PC-3 (cell line): ENCODE measurements at regions not wholly inside any gene's neighbourhood (a gene's known extent, or its start where the extent isn't known, plus 50 kb on each side); places are given as distances from the start of the nearest gene placed in this dataset.

Experiments used
- ATAC-seq: fragments of 200-7000 bp; cut with Tn5 transposase; 2 replicates; pipeline ENCODE4 v1.9.1; 2020; ENCODE audit warnings: mild to moderate bottlenecking, moderate library complexity
- BruUV-seq: library from RNA; stranded (reverse); fragments of 400-500 nt; replicated peaks from 2 replicates; lab custom pipeline; 2021; lab: Mats Ljungman, UMichigan
- CTCF ChIA-PET: fragments of 300-600 bp; sonication (Branson Sonifier 250); formaldehyde crosslinking; loops from one replicate; lab custom pipeline; 2022; ENCODE audit warnings: antibody characterized with exemption; lab: Charles Lee
- POLR2A ChIA-PET: fragments of 300-600 bp; sonication (Branson Sonifier 250); formaldehyde crosslinking; loops from one replicate; lab custom pipeline; 2022; ENCODE audit warnings: antibody characterized with exemption; ENCODE audit not compliant: unreplicated experiment; lab: Charles Lee
- DNase-seq: peaks from one replicate; pipeline ENCODE4 v3.0.0-alpha.2; 2015
- H2AFZ ChIP-seq: fragments of 300-600 bp; sonication (generic); 2 replicates; pipeline ENCODE4 v1.6.0; 2016; ENCODE audit warnings: antibody characterized with exemption, low read length
- H3F3A ChIP-seq: fragments of 300-600 bp; sonication (generic); one replicate; pipeline ENCODE4 v1.6.0; 2017; ENCODE audit warnings: antibody characterized with exemption, low read length, control low read depth, mild to moderate bottlenecking; ENCODE audit not compliant: unreplicated experiment
- H3K27ac ChIP-seq: fragments of 300-600 bp; sonication (generic); 2 replicates; pipeline ENCODE4 v1.5.1; 2016; ENCODE audit warnings: mild to moderate bottlenecking, low read length
- H3K27me3 ChIP-seq: fragments of 300-600 bp; sonication (generic); 2 replicates; pipeline ENCODE4 v1.6.1; 2016; ENCODE audit warnings: low read length, mixed read lengths
- H3K36me3 ChIP-seq: fragments of 300-600 bp; sonication (generic); 2 replicates; pipeline ENCODE4 v1.6.1; 2016; ENCODE audit warnings: low read depth, mixed run types, low read length, mixed read lengths
- H3K4me1 ChIP-seq: fragments of 300-600 bp; sonication (generic); 2 replicates; pipeline ENCODE4 v1.5.1; 2016; ENCODE audit warnings: low read length; ENCODE audit not compliant: insufficient read depth
- H3K4me2 ChIP-seq: fragments of 300-600 bp; sonication (generic); 2 replicates; pipeline ENCODE4 v1.6.0; 2016; ENCODE audit warnings: low read length
- H3K4me3 ChIP-seq: fragments of 300-600 bp; sonication (generic); 2 replicates; pipeline ENCODE4 v1.5.1; 2016; ENCODE audit warnings: mild to moderate bottlenecking, low read length, mixed read lengths
- H3K79me2 ChIP-seq: fragments of 300-600 bp; sonication (generic); 2 replicates; pipeline ENCODE4 v1.6.1; 2017; ENCODE audit warnings: low read length, mixed read lengths
- H3K9ac ChIP-seq: fragments of 300-600 bp; sonication (generic); 2 replicates; pipeline ENCODE4 v1.6.0; 2016; ENCODE audit warnings: mild to moderate bottlenecking, low read length
- H3K9me2 ChIP-seq: fragments of 300-600 bp; sonication (generic); replicated peaks from 2 replicates; pipeline ENCODE4 v1.6.1; 2016; ENCODE audit warnings: mixed run types, low read length, mixed read lengths
- H3K9me3 ChIP-seq: fragments of 300-600 bp; sonication (generic); 2 replicates; pipeline ENCODE4 v1.6.1; 2016; ENCODE audit warnings: low read length, mixed read lengths
- H4K20me1 ChIP-seq: fragments of 300-600 bp; sonication (generic); 2 replicates; pipeline ENCODE4 v1.6.1; 2016; ENCODE audit warnings: low read length, mixed read lengths
- CTCF ChIP-seq: fragments of 300-600 bp; sonication (generic); conservative IDR thresholded peaks from 2 replicates; pipeline ENCODE4 v1.5.1; 2017; ENCODE audit warnings: antibody characterized with exemption, low read depth, mild to moderate bottlenecking, low read length
- EZH2 ChIP-seq: fragments of 300-600 bp; sonication (generic); IDR thresholded peaks from one replicate; pipeline ENCODE4 v1.6.1; 2017; ENCODE audit warnings: antibody characterized with exemption, mild to moderate bottlenecking, low read length; ENCODE audit not compliant: unreplicated experiment
- EZH2phosphoT487 ChIP-seq: fragments of 300-600 bp; sonication (generic); IDR thresholded peaks from 2 replicates; pipeline ENCODE4 v1.6.1; 2018; ENCODE audit warnings: mild to moderate bottlenecking, antibody characterized with exemption, low read length, borderline replicate concordance
- intact Hi-C: fragments of 100-400 bp; cut with micrococcal nuclease; formaldehyde crosslinking; loops from 2 replicates; pipeline ENCODE4 v1.9.0; 2023

- POLR2A ChIA-PET, result no interaction called here
- Histone ChIP-seq H3K9ac (no peak overlapping the region), H3K4me2 (no peak overlapping the region), H3F3A (no peaks in the 10 kb centered on the region), H4K20me1 (no peaks in the 10 kb centered on the region), H3K79me2 (no peaks in the 10 kb centered on the region), H3K27me3 (no peaks in the 10 kb centered on the region), H3K9me3 (no peaks in the 10 kb centered on the region), H2AFZ (no peak overlapping the region), H3K9me2 (no peaks in the 10 kb centered on the region), H3K4me1 (no peaks in the 10 kb centered on the region), H3K36me3 (no peaks in the 10 kb centered on the region), H3K27ac (no peak overlapping the region), H3K4me3 (no peak overlapping the region)
- TF ChIP-seq CTCF (no peak), EZH2phosphoT487 (no peak), EZH2 (no peak)
- no TSS peak for BruUV-seq
- no peak for ATAC-seq
- CTCF ChIA-PET, result no interaction called here
- DNase-seq, result no peak
- intact Hi-C loops, result no loop called here
Measured at GRCh38 chr22:27060190-27060589, 402.8 kb downstream of the MIAT start.

- intact Hi-C loops, result no loop called here
- no TSS peak for BruUV-seq
Measured at GRCh38 chr22:27062910-27063309, 405.5 kb downstream of the MIAT start.

GRCh38 chr22:27063406-27063805 is 406.0 kb downstream of the MIAT start:
- POLR2A ChIA-PET, result no interaction called here
- no TSS peak for BruUV-seq
- no peak overlapping the region for H3K9ac ChIP-seq

More at GRCh38 chr22:27062910-27063309, 405.5 kb downstream of the MIAT start:
- H3K79me2 ChIP-seq, result no peaks in the 10 kb centered on the region
- no peak overlapping the region for H3K27ac ChIP-seq
- no peaks in the 10 kb centered on the region for H3F3A ChIP-seq
- no peaks in the 10 kb centered on the region for H3K9me2 ChIP-seq
- DNase-seq (no peak), ATAC-seq (no peak)
- no peaks in the 10 kb centered on the region for H4K20me1 ChIP-seq
- no peaks in the 10 kb centered on the region for H3K4me1 ChIP-seq
- no peak overlapping the region for H3K9ac ChIP-seq
- H3K27me3 ChIP-seq, result no peaks in the 10 kb centered on the region
- H3K9me3 ChIP-seq, result no peaks in the 10 kb centered on the region
- no peak overlapping the region for H3K4me2 ChIP-seq
- no peak overlapping the region for H3K4me3 ChIP-seq
- H2AFZ ChIP-seq, result no peak overlapping the region
- POLR2A ChIA-PET, result no interaction called here
- CTCF ChIA-PET, result no interaction called here
- no peaks in the 10 kb centered on the region for H3K36me3 ChIP-seq
- TF ChIP-seq CTCF, result no peak
- no peak for TF ChIP-seq EZH2
- TF ChIP-seq EZH2phosphoT487, result no peak

More at GRCh38 chr22:27063406-27063805, 406.0 kb downstream of the MIAT start:
- no peaks in the 10 kb centered on the region for H3K4me1 ChIP-seq
- no peak for DNase-seq
- CTCF ChIA-PET, result no interaction called here
- H3K79me2 ChIP-seq, result no peaks in the 10 kb centered on the region
- no peak for ATAC-seq
- TF ChIP-seq EZH2 (no peak), EZH2phosphoT487 (no peak)
- no peaks in the 10 kb centered on the region for H3K36me3 ChIP-seq
- no peaks in the 10 kb centered on the region for H3K9me3 ChIP-seq
- H3K4me3 ChIP-seq, result no peak overlapping the region
- H3K9me2 ChIP-seq, result no peaks in the 10 kb centered on the region
- intact Hi-C loops, result no loop called here
- H2AFZ ChIP-seq, result no peak overlapping the region
- H3F3A ChIP-seq, result no peaks in the 10 kb centered on the region
- no peak overlapping the region for H3K27ac ChIP-seq
- no peak overlapping the region for H3K4me2 ChIP-seq
- no peaks in the 10 kb centered on the region for H4K20me1 ChIP-seq
- no peaks in the 10 kb centered on the region for H3K27me3 ChIP-seq
